RKO (cell line): ENCODE measurements at regions not wholly inside any gene's neighbourhood (a gene's known extent, or its start where the extent isn't known, plus 50 kb on each side); places are given as distances from the start of the nearest gene placed in this dataset.
A peak's percentile ranks its signal among the peaks of the same experiment; 100 is the strongest.

Experiments used
- DNase-seq: peaks from one replicate; pipeline ENCODE4 v3.0.0-alpha.2; 2016; ENCODE audit warnings: low spot score

GRCh38 chr6:8738951-8739350 lies 303.6 kb upstream of the SLC35B3 start:
- DNase-seq = no peak

GRCh38 chr6:8736156-8736895 lies 301.0 kb upstream of the SLC35B3 start:
- no peak for DNase-seq

- DNase-seq = no peak
Measured at GRCh38 chr6:8733879-8734278, 298.5 kb upstream of the SLC35B3 start.

GRCh38 chr6:8731874-8732273 lies 296.5 kb upstream of the SLC35B3 start:
- DNase-seq = no peak

GRCh38 chr6:8710668-8711431 lies 275.5 kb upstream of the SLC35B3 start:
- no peak for DNase-seq

- peak; percentile 60 for DNase-seq
Measured at GRCh38 chr6:8707956-8708772, 272.8 kb upstream of the SLC35B3 start.

- DNase-seq = no peak
Measured at GRCh38 chr6:8707369-8707768, 272.0 kb upstream of the SLC35B3 start.

- no peak for DNase-seq
Measured at GRCh38 chr6:8705435-8706020, 270.2 kb upstream of the SLC35B3 start.

GRCh38 chr6:8703059-8703458 lies 267.7 kb upstream of the SLC35B3 start:
- no peak for DNase-seq

- no peak for DNase-seq
Measured at GRCh38 chr6:8688821-8689220, 253.5 kb upstream of the SLC35B3 start.

- DNase-seq = no peak
Measured at GRCh38 chr6:8686077-8686476, 250.7 kb upstream of the SLC35B3 start.

- no peak for DNase-seq
Measured at GRCh38 chr6:8683204-8683603, 247.9 kb upstream of the SLC35B3 start.

GRCh38 chr6:8679823-8680222 lies 244.5 kb upstream of the SLC35B3 start:
- DNase-seq = no peak

GRCh38 chr6:8678466-8678865 lies 243.1 kb upstream of the SLC35B3 start:
- no peak for DNase-seq

- DNase-seq = no peak
Measured at GRCh38 chr6:8674126-8674525, 238.8 kb upstream of the SLC35B3 start.

GRCh38 chr6:8672882-8673281 lies 237.5 kb upstream of the SLC35B3 start:
- DNase-seq = no peak

- DNase-seq = no peak
Measured at GRCh38 chr6:8670792-8671191, 235.4 kb upstream of the SLC35B3 start.

GRCh38 chr6:8664700-8665099 lies 229.4 kb upstream of the SLC35B3 start:
- DNase-seq = no peak

GRCh38 chr6:8664070-8664469 lies 228.7 kb upstream of the SLC35B3 start:
- no peak for DNase-seq

GRCh38 chr6:8659404-8660189 lies 224.3 kb upstream of the SLC35B3 start:
- no peak for DNase-seq

GRCh38 chr6:8658416-8658815 lies 223.1 kb upstream of the SLC35B3 start:
- DNase-seq = no peak

GRCh38 chr6:8657522-8657921 lies 222.2 kb upstream of the SLC35B3 start:
- DNase-seq = no peak
